Mesodermal cell (in vitro differentiated cells): ENCODE measurements at regions not wholly inside any gene's neighbourhood (a gene's known extent, or its start where the extent isn't known, plus 50 kb on each side); places are given as distances from the start of the nearest gene placed in this dataset.

Source experiments
- H3K27ac ChIP-seq: 2 replicates; pipeline ENCODE4 v1.7.0; 2013; ENCODE audit warnings: mild to moderate bottlenecking, low read depth, low read length, moderate library complexity; ENCODE audit not compliant: severe bottlenecking
- H3K36me3 ChIP-seq: 2 replicates; pipeline ENCODE4 v1.7.1; 2013; ENCODE audit warnings: mild to moderate bottlenecking, low read length, moderate library complexity; ENCODE audit not compliant: control insufficient read depth, insufficient read depth
- H3K4me1 ChIP-seq: one replicate; pipeline ENCODE4 v1.7.1; 2013; ENCODE audit warnings: mild to moderate bottlenecking, low read length; ENCODE audit not compliant: insufficient read depth, control insufficient read depth, poor library complexity, severe bottlenecking
- H3K4me3 ChIP-seq: 2 replicates; pipeline ENCODE4 v1.7.0; 2013; ENCODE audit warnings: low read length, control low read depth, mild to moderate bottlenecking; ENCODE audit not compliant: insufficient read depth, poor library complexity, severe bottlenecking; ENCODE audit errors: extremely low read depth
- H3K9me3 ChIP-seq: 2 replicates; pipeline ENCODE4 v1.7.1; 2013; ENCODE audit warnings: mild to moderate bottlenecking, low read length, moderate library complexity; ENCODE audit not compliant: control insufficient read depth
- WGBS, 2 experiments: methylation state at CpG; one replicate each; pipeline ENCODE4 v1.1.5; 2013; ENCODE audit warnings: missing lambda C conversion rate in 2 of 2; ENCODE audit not compliant: insufficient coverage in 2 of 2; 5-methylcytosine and 5-hydroxymethylcytosine counted together

DNA sequence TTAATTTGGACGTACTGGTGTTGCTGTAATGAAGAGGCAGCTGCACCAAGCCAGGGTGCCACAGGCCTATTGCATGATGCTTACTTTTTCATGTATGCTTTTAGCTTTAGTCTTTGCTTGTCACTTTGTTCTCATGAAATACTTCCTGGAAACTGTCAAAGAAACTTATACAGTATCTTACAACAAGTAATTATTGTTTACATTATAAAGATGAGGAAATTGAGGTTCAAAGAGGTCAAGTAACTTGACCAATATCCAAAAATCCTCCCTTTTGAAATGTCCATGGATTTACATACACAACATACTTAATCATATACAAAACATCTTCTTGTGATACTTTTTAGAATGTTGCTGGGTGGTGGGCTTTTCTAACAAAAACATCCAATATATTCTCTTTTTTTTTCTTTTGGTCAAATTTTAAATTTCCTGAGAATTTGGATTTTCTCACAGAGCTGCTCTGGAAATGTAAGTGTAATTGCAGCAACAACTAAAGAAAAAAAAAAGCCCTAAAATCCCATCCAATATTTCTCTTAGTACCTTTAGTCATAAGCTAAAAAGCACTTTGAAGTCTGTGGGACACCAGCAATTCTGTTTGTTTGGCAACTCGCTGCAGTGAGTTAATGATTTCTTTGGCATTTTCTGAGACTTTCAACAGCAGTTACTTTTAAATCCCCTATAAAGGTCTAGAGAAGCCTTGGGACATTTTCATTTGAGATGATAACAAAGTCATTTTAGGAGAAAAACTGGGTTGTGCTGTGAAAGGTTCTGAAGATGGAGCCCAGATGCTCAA is 500.6 kb upstream of the IGFBP3 start:
- H3K27ac ChIP-seq = no peak overlapping the region
- 100% methylated on average over 1 of the region's 2 CpGs; no CpG with 5 or more reads in 1 of the 2 experiments for WGBS, 2 experiments

DNA sequence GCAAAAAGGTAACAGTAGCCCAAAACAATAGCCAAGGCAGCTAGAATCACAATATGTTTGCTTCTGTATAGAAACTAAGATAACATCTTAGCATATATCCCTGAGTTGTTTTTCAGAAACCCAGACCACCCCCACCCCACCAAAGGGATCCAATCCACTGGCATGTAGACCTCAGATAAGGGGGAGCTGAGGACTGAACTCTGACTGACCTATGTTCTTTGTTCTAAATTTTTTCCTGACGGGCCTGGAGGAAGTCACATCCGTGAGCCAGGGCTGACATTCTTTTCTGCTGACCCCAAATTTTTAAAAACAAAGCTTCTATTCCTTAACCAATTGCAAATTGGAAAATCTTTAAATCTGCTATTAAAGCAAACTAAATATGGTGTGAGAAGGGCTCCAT is 493.9 kb upstream of the IGFBP3 start:
- Histone ChIP-seq H3K9me3 (no peaks in the 10 kb centered on the region), H3K27ac (peak overlapping the region; percentile 72), H3K36me3 (no peaks in the 10 kb centered on the region), H3K4me1 (peaks cover 16% of the 10 kb centered on the region), H3K4me3 (no peak overlapping the region)
- WGBS, 2 experiments = no CpG with 5 or more reads among the region's 2 CpGs

More for the DNA sequence above, 500.6 kb upstream of the IGFBP3 start:
- Histone ChIP-seq H3K4me3 (no peak overlapping the region), H3K4me1 (no peaks in the 10 kb centered on the region), H3K36me3 (no peaks in the 10 kb centered on the region), H3K9me3 (no peaks in the 10 kb centered on the region)

DNA sequence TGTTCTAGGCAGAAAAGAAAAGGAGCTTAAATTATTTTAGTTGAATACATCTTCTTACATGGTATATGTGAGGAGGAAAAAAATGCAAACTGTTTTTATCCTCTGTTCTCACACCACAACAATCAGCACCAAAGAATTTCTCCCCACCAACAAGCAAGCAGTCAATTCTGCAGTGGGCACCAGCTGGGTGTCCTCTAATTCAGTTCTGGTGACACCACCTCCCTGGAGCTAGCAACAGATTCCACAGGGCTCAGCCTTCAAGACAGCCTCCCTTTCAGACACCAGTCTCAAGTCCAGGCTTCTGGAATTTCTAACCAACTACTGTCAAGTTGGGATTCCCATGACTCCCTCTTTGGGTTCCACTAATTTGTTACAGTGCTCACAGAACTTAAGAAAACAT is 490.2 kb upstream of the IGFBP3 start:
- H3K36me3 ChIP-seq = no peaks in the 10 kb centered on the region
- no peak overlapping the region for H3K27ac ChIP-seq
- H3K9me3 ChIP-seq = no peaks in the 10 kb centered on the region
- peaks cover 16% of the 10 kb centered on the region for H3K4me1 ChIP-seq
- no peak overlapping the region for H3K4me3 ChIP-seq

DNA sequence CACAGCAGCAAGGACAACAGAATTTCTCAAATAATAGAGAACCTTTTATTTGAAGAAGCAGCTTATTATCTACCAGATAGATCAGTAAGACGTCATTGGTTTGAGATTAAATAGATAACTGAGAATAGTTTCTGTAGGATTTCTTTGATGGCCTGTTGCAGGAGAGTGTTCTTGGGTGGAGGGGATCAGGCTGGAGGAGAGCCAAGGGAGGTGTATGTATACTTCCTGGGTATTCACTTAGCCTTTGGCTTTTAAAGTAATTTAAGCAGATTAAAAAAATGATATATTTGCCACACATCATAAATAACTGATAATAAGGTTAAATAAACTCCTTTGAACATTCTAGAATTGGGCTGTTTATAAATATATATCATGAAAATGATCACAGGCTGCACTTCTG is 486.1 kb upstream of the IGFBP3 start:
- WGBS, 2 experiments = no CpG with 5 or more reads among the region's 1 CpG
- H3K4me1 ChIP-seq = no peaks in the 10 kb centered on the region
- no peak overlapping the region for H3K4me3 ChIP-seq
- H3K27ac ChIP-seq = no peak overlapping the region
- no peaks in the 10 kb centered on the region for H3K9me3 ChIP-seq
- no peaks in the 10 kb centered on the region for H3K36me3 ChIP-seq

DNA sequence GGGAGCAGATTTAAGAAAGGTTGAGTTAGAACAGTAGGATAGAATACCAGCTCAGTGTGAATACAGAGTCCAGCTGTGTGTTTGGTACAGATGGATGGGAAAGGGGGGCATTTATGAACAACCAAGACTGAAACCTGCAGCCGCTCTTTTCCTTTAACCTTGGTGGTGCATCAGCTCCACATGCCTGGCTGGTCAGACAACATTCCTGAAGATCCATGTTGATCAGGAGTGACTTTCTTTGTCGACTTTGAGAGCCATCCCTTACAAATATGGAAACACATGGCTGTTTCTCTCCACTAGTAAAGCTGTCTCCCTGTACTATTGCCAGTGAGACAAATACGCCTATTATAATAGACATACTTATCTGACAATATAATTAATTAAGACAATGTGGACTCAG is 476.5 kb upstream of the IGFBP3 start:
- peaks cover 6% of the 10 kb centered on the region for H3K9me3 ChIP-seq
- no peak overlapping the region for H3K27ac ChIP-seq
- no peaks in the 10 kb centered on the region for H3K4me1 ChIP-seq
- WGBS, 2 experiments = 0 to 88% methylated on average over 1 of the region's 3 CpGs
- H3K36me3 ChIP-seq = no peaks in the 10 kb centered on the region
- no peak overlapping the region for H3K4me3 ChIP-seq

DNA sequence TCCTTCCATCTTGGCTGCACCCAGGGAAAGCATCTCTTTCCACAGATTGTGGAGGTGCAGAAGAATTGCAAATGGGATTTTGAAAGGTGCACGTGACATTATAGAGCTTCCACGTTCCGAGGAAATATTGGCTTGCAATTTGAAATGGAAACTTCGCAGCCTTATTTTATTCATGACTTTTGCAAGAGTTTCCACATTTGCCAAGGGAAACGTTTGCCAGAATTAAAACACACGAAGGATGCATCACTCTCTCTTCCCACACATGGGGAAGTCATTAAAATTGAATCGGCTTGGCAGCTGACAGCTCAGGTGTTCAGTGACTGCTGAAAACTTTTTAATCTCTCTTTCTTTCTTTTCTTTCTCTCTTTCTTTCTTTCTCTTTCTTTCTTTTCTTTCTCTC is 475.4 kb upstream of the IGFBP3 start:
- Histone ChIP-seq H3K27ac (no peak overlapping the region), H3K9me3 (peaks cover 5% of the 10 kb centered on the region), H3K36me3 (no peaks in the 10 kb centered on the region), H3K4me3 (no peak overlapping the region), H3K4me1 (no peaks in the 10 kb centered on the region)
- WGBS, 2 experiments = 92 to 95% methylated on average over 5 to 7 of the region's 7 CpGs

DNA sequence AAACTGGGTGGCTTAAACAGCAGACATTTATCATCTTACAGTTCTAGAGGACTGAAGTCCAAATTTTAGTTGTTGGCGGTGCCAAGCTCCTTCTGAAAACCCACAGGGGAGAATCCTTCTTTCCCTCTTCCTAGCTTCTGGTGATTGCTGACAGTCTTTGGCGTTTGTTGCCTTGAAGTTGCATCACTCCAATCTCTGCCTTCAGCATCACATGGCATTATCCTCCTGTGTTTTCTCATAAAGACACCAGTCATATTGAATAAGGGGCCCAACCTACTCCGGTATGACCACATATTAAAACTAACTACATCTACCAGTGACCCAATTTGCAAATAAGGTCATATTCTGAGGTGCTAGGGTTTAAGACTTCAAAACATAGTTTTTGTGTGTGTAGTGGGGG is 472.1 kb upstream of the IGFBP3 start:
- no peaks in the 10 kb centered on the region for H3K36me3 ChIP-seq
- H3K27ac ChIP-seq = no peak overlapping the region
- WGBS, 2 experiments = 87 to 100% methylated on average over 2 of the region's 3 CpGs
- H3K4me1 ChIP-seq = no peaks in the 10 kb centered on the region
- no peak overlapping the region for H3K4me3 ChIP-seq
- H3K9me3 ChIP-seq = no peaks in the 10 kb centered on the region

DNA sequence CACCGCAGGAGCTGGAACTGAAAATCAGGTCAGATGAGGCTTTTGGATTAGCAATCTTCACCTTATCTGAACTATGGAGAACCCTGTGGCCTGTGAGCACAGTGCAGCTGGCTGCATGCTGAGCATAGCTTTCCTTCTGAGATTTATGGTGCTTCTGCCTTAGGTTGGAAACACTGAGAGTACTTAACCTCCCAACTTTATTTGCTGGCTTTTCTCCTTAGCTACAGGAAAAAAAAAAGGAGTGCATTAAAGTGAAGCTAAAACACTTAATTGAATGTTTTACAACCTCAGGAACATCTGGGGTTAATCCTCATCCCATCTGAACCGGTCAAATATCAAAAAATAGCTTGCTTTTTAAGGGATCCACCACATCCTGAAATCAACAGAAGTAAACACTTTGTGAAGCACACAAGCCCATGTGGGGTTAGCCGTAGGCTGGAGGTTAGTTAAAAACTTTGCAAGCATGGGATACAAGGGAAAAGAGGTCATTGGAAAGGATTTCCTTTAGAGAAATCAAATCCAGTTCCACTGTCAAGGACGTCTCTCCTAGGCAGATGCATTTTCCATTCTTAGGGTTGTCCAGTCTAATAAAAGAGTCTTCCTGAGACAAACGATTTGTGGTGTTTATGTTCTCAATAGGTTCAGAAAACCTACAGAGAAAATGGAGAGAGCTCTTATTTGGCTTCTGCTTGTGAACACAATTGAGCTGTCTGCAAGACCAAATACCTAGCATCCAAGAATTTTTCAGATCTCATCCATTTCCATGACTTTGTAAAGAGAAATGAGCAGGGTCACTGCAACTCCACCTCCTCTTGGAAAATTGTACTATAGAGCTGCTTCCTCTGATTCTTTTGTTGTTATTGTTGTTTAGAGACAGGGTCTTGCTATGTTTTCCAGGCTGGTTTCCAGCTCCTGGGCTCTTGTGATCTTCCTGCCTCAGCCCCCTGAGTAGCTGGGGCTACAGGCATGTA is 470.4 kb upstream of the IGFBP3 start:
- Histone ChIP-seq H3K9me3 (no peaks in the 10 kb centered on the region), H3K27ac (no peak overlapping the region), H3K4me3 (no peak overlapping the region), H3K36me3 (no peaks in the 10 kb centered on the region), H3K4me1 (no peaks in the 10 kb centered on the region)
- WGBS, 2 experiments = 86 to 90% methylated on average over 2 to 3 of the region's 5 CpGs

DNA sequence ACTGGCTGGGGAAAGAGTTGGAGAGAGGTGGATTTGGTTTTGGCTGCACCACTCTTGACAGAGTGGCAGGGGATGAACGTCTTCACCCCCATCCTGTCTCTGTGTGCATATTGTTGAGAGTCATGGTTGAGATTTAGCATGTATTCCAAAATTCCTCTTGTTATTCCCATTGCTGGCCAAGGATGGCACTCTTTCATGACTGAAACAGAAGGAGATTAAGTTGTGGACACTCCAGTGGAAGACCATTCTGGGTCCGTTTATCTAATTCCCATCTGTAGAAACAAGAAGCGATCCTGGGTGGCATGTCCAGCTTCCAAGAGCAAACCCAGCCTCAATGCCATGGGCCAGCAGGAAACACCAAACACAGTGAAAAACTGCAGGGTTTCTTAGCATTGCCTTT is 469.0 kb upstream of the IGFBP3 start:
- peaks cover 3% of the 10 kb centered on the region for H3K4me1 ChIP-seq
- H3K4me3 ChIP-seq = no peak overlapping the region
- WGBS, 2 experiments = 81 to 95% methylated on average over 2 to 3 of the region's 3 CpGs
- no peak overlapping the region for H3K27ac ChIP-seq
- no peaks in the 10 kb centered on the region for H3K9me3 ChIP-seq
- no peaks in the 10 kb centered on the region for H3K36me3 ChIP-seq

DNA sequence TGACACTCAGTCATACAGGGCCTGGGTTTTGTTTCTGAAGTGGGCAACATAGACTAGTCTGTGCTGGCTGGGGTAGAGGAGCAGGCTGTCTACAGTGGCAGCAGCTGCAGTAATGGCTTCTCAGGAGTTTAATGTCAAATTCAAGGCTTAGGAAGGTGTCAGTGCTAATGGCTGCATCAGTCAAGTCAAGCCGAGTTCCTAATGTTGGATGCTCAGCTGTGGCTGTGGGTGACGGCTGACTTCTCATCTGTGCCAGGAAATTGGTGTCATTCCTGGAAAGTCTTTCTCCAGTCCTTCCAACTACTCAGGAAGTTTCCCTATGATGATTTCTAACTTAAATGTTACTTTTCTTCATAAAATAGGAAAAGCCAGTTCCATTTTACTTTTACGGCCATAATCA is 468.1 kb upstream of the IGFBP3 start:
- Histone ChIP-seq H3K4me1 (peaks cover 3% of the 10 kb centered on the region), H3K4me3 (no peak overlapping the region), H3K9me3 (no peaks in the 10 kb centered on the region), H3K27ac (no peak overlapping the region), H3K36me3 (no peaks in the 10 kb centered on the region)
- WGBS, 2 experiments = 84 to 90% methylated on average over 2 of the region's 3 CpGs

DNA sequence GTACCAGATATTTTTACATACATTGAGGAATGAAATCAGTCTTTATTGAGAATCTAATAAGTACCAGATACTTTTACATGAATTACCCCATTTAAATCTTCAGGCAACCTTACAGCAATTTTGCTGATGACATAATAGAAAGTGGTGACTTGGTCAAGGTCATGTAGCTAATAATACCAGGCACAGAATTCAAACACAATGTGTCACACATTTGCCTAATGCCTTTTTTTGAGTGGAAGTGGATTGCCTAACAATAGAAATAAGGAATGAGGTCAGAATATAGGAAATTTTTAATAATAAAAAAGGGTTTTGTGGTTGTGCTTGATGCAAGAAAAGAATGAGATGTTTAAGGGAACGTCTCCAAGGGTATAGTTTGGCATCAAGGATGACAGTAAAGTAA is 466.6 kb upstream of the IGFBP3 start:
- peaks cover 3% of the 10 kb centered on the region for H3K4me1 ChIP-seq
- no peak overlapping the region for H3K27ac ChIP-seq
- H3K4me3 ChIP-seq = no peak overlapping the region
- H3K36me3 ChIP-seq = no peaks in the 10 kb centered on the region
- H3K9me3 ChIP-seq = no peaks in the 10 kb centered on the region
- WGBS, 2 experiments = 73 to 86% methylated on average over 1 of the region's 1 CpG
